SU-DHL-6 (cell line): ENCODE measurements at regions not wholly inside any gene's neighbourhood (a gene's known extent, or its start where the extent isn't known, plus 50 kb on each side); places are given as distances from the start of the nearest gene placed in this dataset.

Experiments
- H2AFZ ChIP-seq: fragments of 200-600 bp; sonication (generic); 2 replicates; pipeline ENCODE4 v1.6.1; 2014; ENCODE audit warnings: low read depth, mild to moderate bottlenecking, moderate library complexity, mixed read lengths, antibody characterized with exemption, low read length; ENCODE audit not compliant: severe bottlenecking
- H3F3A ChIP-seq: fragments of 200-600 bp; shearing (Covaris generic); 2 replicates; pipeline ENCODE4 v1.6.0; 2016; ENCODE audit warnings: antibody characterized with exemption, mild to moderate bottlenecking; ENCODE audit not compliant: insufficient read depth
- H3K27ac ChIP-seq: fragments of 200-600 bp; sonication (generic); 2 replicates; pipeline ENCODE4 v1.5.1; 2016; ENCODE audit warnings: low read depth, mild to moderate bottlenecking, low read length, moderate library complexity, mixed read lengths
- H3K27me3 ChIP-seq: fragments of 200-600 bp; sonication (generic), shearing (Covaris generic); 2 replicates; pipeline ENCODE4 v1.6.0; 2014; ENCODE audit warnings: mild to moderate bottlenecking, low read length
- H3K36me3 ChIP-seq: fragments of 200-600 bp; sonication (generic); 2 replicates; pipeline ENCODE4 v1.6.1; 2014; ENCODE audit warnings: mild to moderate bottlenecking, low read length, mixed read lengths
- H3K4me2 ChIP-seq: fragments of 300-600, 200-600 bp; shearing (Covaris generic), sonication (generic); 2 replicates; pipeline ENCODE4 v1.6.0; 2014; ENCODE audit warnings: low read length, low read depth, mild to moderate bottlenecking; ENCODE audit not compliant: poor library complexity, severe bottlenecking
- H3K4me3 ChIP-seq: fragments of 200-600 bp; sonication (generic); 2 replicates; pipeline ENCODE4 v1.5.1; 2014; ENCODE audit warnings: antibody characterized with exemption, low read length, mild to moderate bottlenecking, mixed read lengths; ENCODE audit not compliant: insufficient read depth, poor library complexity, severe bottlenecking
- H3K79me2 ChIP-seq: fragments of 200-600 bp; sonication (generic); 2 replicates; pipeline ENCODE4 v1.6.1; 2014; ENCODE audit warnings: mild to moderate bottlenecking, low read length, moderate library complexity; ENCODE audit not compliant: insufficient read depth
- H3K9ac ChIP-seq: fragments of 200-600 bp; sonication (generic); 2 replicates; pipeline ENCODE4 v1.7.0; 2014; ENCODE audit warnings: mild to moderate bottlenecking, low read length
- H3K9me2 ChIP-seq: fragments of 200-600 bp; sonication (generic); replicated peaks from 2 replicates; pipeline ENCODE4 v1.6.1; 2014; ENCODE audit warnings: low read length; ENCODE audit not compliant: insufficient read depth
- H3K9me3 ChIP-seq: fragments of 200-600 bp; sonication (generic); 2 replicates; pipeline ENCODE4 v1.6.1; 2014; ENCODE audit warnings: low read length, mixed read lengths; ENCODE audit not compliant: insufficient read depth
- H4K20me1 ChIP-seq: fragments of 200-600 bp; sonication (generic); 2 replicates; pipeline ENCODE4 v1.6.1; 2014; ENCODE audit warnings: low read depth, mild to moderate bottlenecking, antibody characterized with exemption, low read length, moderate library complexity, mixed read lengths
- EZH2phosphoT487 ChIP-seq: fragments of 200-600 bp; sonication (generic), shearing (Covaris generic); conservative IDR thresholded peaks from 2 replicates; pipeline ENCODE4 v1.6.1; 2018; ENCODE audit warnings: mild to moderate bottlenecking, antibody characterized with exemption, low read length, moderate library complexity, mixed read lengths
- TF ChIP-seq, protein P1 (sequence below): fragments of 200-600 bp; sonication (generic); IDR thresholded peaks from one replicate; pipeline ENCODE4 v1.5.1; 2017; ENCODE audit warnings: antibody characterized with exemption, mild to moderate bottlenecking, low read length, moderate library complexity; ENCODE audit not compliant: insufficient read depth, poor library complexity, severe bottlenecking

DNA sequence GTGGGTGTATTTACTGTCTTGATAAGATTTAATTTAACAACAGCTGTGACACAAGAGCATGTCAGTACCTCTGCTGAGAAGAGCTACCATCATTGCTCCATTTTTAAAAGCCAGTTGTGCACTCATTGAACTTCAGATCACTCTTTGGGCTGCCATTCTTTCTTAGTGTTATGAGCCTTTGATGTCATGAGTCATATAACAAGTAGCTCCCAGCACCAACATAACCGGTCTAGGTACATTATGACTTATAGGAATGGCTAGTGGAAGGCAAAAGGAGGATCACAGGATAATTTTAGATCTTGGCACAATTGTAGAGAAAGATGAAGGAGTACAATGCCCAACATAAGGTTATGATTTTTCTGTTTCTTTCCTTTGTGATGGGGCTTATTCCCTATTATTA is 170.8 kb upstream of the FBN2 start:
- H3K9me3 ChIP-seq: 0 out of 2 replicates have a peak, but pooled peaks cover 5% of the 10 kb centered on the region
- TF ChIP-seq, protein P1, sequence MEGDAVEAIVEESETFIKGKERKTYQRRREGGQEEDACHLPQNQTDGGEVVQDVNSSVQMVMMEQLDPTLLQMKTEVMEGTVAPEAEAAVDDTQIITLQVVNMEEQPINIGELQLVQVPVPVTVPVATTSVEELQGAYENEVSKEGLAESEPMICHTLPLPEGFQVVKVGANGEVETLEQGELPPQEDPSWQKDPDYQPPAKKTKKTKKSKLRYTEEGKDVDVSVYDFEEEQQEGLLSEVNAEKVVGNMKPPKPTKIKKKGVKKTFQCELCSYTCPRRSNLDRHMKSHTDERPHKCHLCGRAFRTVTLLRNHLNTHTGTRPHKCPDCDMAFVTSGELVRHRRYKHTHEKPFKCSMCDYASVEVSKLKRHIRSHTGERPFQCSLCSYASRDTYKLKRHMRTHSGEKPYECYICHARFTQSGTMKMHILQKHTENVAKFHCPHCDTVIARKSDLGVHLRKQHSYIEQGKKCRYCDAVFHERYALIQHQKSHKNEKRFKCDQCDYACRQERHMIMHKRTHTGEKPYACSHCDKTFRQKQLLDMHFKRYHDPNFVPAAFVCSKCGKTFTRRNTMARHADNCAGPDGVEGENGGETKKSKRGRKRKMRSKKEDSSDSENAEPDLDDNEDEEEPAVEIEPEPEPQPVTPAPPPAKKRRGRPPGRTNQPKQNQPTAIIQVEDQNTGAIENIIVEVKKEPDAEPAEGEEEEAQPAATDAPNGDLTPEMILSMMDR: no peak
- no peak for TF ChIP-seq EZH2phosphoT487
- H3F3A ChIP-seq: no peaks in the 10 kb centered on the region
- H3K79me2 ChIP-seq: no peaks in the 10 kb centered on the region
- no peak overlapping the region for H3K4me3 ChIP-seq
- no peak overlapping the region for H3K4me2 ChIP-seq
- H2AFZ ChIP-seq: no peak overlapping the region
- H4K20me1 ChIP-seq: no peaks in the 10 kb centered on the region
- no peak overlapping the region for H3K9ac ChIP-seq
- H3K36me3 ChIP-seq: no peaks in the 10 kb centered on the region
- H3K9me2 ChIP-seq: no peaks in the 10 kb centered on the region
- H3K27ac ChIP-seq: no peak overlapping the region
- H3K27me3 ChIP-seq: no peaks in the 10 kb centered on the region

DNA sequence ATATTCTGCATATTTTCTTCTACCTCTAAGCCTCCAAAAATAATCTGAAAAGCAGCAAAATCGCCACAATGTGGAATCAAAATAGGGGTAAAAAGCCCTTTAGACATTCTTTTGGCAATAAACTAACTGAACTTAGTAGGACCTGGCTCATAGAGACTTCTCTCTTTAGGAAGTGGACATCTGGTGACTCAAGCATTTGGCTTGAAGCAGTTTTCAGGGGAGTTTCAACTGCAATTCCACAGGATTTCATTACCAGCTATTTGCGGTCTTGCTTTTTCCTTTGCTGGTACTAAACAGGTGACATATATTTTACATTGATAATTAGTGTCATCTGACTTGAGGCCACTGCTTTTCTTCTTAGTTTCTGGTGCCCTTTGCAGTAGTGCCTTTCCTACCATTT is 173.2 kb upstream of the FBN2 start:
- H3K9me3 ChIP-seq: 0 out of 2 replicates have a peak, but pooled peaks cover 5% of the 10 kb centered on the region
- no peaks in the 10 kb centered on the region for H3K27me3 ChIP-seq
- H3K9me2 ChIP-seq: no peaks in the 10 kb centered on the region
- no peak overlapping the region for H2AFZ ChIP-seq
- H3K79me2 ChIP-seq: no peaks in the 10 kb centered on the region
- no peak overlapping the region for H3K4me2 ChIP-seq
- no peaks in the 10 kb centered on the region for H3K36me3 ChIP-seq
- H3K4me3 ChIP-seq: no peak overlapping the region
- no peak for TF ChIP-seq EZH2phosphoT487
- TF ChIP-seq, protein P1: no peak
- no peaks in the 10 kb centered on the region for H4K20me1 ChIP-seq
- H3F3A ChIP-seq: no peaks in the 10 kb centered on the region
- H3K9ac ChIP-seq: no peak overlapping the region
- H3K27ac ChIP-seq: no peak overlapping the region

DNA sequence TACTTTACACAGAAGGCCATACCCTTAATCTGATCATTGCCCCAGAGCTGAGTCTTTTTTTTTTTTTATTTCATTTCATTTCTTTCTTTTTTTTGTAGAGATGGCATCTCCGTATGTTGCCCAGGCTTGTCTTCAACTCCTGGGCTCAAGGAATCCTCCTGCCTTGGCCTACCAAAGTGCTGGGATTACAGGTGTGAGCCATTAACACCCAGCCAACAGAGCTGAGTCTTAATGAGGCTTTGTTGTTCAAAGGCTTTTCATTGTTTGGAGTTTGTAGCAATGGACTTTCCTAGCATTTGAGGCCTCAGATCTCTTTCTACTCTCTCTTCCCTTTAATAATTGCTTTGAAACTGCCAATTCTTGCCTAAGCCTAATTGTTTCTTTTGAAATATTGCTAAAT is 176.5 kb upstream of the FBN2 start:
- H3K79me2 ChIP-seq: no peaks in the 10 kb centered on the region
- no peaks in the 10 kb centered on the region for H3K36me3 ChIP-seq
- no peaks in the 10 kb centered on the region for H4K20me1 ChIP-seq
- H3K4me2 ChIP-seq: no peak overlapping the region
- no peak overlapping the region for H3K4me3 ChIP-seq
- TF ChIP-seq EZH2phosphoT487: no peak
- TF ChIP-seq, protein P1: no peak
- no peak overlapping the region for H2AFZ ChIP-seq
- no peak overlapping the region for H3K27ac ChIP-seq
- H3K9me3 ChIP-seq: no peaks in the 10 kb centered on the region
- H3K9ac ChIP-seq: no peak overlapping the region
- no peaks in the 10 kb centered on the region for H3K27me3 ChIP-seq
- H3K9me2 ChIP-seq: no peaks in the 10 kb centered on the region
- no peaks in the 10 kb centered on the region for H3F3A ChIP-seq
